HS-27A (cell line): ENCODE measurements at regions not wholly inside any gene's neighbourhood (a gene's known extent, or its start where the extent isn't known, plus 50 kb on each side); places are given as distances from the start of the nearest gene placed in this dataset.
A peak's percentile ranks its signal among the peaks of the same experiment; 100 is the strongest.
"Not testable (repeated sequence)": the region's sequence is repeated elsewhere in the genome, so short reads cannot be mapped to it uniquely, and the experiment has no call there.

ENCODE experiments used
- DNase-seq: peaks from one replicate; pipeline ENCODE4 v3.0.0-alpha.2; 2012; ENCODE audit warnings: low read depth, missing footprints

DNA sequence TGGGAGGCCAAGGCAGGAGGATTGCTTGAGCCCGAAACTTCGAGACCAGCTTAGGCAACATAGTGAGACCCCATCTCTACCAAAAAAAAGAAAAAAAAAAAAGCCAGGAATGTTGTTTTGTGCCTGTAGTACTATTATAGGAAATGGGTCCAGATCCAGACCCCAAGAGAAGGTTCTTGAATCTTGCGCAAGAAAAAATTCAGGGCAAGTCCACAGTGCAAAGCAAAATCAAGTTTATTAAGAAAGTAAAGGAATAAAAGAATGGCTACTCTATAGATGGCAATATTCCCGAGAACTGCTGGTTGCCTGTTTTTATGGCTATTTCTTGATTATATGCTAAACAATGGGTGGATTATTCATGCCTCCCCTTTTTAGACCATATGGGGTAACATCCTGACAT is 51.2 kb upstream of the RDX start:
- no peak for DNase-seq

DNA sequence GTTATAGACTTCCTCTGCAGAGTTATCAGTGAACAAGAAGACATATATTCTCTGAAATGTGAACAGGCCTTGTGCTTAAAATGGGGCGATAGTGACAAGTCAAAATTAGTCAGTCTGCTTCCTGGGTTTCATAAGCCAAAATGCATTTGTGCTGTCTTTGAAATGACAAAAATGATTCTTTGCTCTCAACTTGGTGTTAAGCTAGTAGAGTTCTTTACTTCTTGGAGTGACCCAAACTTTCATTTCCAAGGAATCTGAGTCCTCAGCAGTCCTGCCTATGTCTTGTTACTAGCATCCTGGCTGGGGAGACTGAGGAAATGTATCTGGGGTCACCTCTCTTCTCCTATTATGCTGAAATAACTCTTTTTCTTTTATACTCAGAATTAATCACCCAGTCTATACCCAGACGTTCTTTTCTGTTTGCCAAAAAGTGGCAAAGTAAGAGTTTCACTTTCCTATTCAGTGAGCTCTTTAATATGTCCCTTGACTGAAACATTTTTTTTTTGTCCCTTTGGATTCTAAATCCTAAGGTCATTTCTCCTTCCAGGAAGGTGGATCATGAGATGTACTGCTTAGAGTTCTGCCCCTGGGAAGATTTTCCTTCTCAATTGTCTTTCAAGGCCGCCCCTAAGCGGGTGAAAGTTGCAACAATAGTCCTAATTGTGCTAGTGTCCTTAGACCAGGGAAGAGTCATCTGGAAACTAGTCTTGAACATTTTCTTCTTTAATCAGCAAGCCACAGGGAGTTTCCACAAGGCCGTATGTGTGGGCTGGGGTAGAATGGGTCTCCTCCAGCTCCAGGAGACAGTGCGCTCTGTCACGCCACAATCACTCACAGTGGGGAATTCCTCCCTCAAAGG is 53.0 kb upstream of the RDX start:
- DNase-seq: no peak

DNA sequence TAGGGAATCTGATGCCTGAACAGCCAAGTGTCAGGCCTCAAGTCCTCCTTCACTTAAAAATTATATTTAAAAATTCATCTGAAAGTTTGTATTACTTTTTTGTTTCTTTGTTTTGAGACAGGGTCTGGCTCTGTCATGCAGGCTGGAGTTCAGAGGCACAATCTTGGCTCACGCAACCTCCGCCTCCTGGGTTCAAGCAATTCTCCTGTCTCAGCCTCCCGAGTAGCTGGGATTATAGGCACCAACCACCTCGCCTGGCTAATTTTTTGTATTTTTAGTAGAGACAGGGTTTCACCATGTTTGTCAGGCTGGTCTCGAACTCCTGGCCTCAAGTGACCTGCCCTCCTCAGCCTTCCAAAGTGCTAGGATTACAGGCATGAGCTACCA is 53.6 kb upstream of the RDX start:
- DNase-seq: not testable (repeated sequence)

DNA sequence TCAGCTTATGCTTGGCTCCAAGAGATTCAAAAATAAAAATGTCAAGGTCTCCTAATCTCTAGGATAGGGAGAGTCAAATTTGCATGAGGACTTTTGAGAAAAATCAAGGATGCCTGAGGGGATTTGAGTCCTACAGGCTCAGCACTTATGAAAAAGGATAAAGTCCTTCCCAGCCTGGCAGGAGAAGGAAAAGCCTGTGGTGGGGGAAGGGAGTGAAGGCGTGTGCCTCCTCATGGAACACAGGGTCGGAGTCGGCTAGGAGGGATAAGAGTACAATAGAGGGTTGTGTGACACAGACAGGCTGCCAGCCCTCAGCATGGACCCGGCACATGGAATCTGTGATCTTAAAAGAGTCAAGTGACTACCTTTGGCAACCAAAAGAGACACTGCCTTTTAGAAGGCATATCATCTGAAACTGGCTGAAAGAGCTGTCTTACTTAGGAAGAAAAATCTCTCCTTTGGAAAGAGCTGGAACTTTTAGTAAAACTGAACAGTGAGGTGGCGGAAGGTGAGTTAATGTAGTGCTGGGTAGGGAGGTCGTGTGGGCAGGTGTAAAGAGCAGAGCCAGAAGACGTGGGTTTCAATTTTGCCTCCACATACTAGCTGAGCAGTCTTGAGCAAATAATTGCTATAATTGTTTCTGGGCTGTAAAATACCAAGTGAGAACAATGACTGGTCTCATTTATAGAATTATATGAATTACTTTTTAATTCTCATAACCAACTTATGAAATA is 58.8 kb upstream of the RDX start:
- DNase-seq: no peak

DNA sequence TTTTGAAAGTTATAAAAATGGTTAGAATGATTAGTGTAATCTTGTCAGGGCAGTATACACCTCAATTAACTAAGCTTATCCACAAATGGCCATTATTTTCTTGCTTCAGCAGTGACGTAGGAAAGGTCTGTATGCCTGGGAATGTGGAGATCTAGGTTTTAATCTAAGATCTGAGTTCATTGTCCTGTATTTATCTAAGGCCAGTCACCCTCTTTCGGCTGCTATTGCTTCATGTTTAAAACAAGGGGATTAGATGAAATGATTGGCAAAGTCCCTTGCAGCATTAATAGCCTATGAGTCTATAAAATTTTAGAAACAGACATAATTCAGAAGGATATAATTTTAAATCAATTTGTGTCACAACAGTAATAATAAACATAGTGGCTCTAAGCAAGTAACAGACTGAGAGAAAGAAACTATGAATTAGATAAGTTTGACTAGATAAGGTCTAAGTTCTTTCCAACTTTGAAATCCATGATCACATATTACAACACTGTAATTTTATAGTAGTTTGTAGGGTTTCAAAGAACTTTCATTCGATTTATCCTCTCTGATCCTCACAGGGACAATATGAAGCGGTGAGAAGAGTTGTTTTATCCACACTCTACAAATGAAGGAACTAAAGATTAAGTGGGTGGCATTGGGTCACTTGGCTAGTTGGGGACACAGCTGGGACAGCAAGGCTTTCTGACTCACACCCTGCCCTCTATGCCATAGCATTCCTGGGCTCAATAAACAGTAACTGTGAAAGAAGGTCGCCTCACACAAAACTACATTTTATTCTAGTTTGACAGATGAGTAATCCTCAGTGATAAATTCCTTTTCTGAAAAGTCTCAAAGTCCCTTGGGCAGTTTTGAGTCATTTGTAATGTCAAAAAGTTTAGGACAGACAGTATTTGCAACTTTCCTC is 60.6 kb upstream of the RDX start:
- peak; percentile 14 for DNase-seq

DNA sequence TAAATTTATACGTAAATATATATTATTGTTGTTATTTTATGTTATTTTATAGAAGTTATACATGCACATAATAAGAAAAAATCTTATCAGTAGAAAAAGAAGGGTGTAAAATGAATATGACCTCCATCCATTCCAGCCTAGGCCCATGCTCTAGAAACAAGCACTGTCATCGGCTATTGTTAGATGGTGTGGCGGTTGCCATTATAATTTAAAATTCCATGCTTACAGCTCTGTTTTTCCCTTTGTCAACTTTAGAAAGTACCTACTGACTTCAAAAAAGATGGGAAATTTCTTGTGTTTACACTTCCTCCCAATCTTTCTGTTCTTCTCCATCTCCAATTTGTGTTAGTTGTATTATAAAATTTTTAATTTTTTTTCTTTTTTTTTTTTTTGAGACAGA is 61.9 kb upstream of the RDX start:
- DNase-seq: no peak

DNA sequence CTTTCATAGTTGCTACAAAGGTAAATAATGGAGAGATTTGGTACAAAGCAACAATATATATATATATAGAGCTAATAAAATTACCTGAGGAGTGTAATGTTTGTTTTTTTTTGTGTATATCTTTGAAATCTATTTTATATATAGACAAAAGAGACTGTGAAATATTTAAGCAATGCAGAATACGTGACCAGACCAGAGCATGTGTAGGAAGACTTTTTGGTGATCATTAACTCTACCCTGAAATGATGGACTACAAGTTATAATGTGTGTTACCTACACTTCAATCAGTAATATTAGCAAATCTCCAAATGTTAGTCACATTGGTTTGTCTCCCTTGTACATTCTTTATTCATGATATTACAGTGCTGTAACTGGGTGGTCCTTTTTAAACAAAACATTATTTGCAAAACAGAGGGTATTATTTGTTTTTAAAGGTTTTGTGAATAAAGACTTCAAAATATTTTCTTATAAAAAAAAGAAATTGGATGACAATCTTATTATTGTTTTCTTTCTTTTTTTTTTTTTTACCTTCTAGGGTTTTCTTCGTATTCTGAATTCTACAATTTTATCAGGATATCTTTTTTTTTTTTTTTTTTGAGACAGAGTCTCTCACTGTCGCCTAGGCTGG is 64.5 kb upstream of the RDX start:
- DNase-seq: not testable (repeated sequence)

DNA sequence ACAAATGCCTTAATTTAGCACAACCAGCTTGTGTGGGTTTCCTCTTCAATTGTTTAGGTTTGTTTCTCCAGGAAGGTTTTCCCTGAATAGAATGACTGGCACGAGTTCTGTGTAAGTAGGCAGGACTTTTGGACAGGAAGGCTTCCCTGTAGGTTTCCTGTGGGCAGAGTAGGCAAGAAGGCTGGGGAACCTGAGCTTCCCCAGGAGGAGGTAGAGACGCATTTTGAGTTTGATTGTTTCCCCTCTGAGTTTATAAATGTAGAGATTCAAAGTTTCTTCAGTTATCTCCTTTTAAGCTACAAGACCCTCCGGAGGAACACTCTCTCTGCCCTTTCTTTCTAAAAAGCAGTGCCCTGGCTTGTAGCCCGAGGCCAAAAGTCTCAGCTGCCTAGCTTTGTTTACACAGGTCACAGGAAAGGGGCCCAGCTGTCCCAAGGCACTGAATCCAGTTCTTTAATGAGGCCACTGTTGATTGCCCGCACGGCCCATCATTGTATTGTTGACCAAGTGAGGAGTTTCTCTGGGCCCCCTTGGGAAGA is 66.6 kb upstream of the RDX start:
- no peak for DNase-seq

DNA sequence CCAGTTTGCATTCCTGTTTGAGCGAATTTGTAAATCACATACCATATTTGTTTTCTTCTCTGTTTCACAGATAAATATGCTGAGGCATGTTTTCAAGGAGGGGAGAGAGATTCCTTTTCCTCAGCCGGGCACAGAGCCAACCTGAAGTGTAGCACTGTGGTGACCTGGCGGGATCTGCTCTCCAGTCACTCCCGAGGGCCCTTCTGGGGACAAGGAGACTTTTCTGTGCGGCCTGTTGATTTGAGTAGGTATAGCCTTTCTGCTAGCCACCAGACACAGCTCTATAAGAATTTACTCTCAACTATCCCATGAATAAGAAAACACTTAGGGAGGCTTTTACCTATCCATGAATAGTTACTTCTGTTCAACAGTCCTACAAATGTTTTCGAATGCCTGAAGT is 63.5 kb upstream of the FDX1 start:
- DNase-seq: no peak

DNA sequence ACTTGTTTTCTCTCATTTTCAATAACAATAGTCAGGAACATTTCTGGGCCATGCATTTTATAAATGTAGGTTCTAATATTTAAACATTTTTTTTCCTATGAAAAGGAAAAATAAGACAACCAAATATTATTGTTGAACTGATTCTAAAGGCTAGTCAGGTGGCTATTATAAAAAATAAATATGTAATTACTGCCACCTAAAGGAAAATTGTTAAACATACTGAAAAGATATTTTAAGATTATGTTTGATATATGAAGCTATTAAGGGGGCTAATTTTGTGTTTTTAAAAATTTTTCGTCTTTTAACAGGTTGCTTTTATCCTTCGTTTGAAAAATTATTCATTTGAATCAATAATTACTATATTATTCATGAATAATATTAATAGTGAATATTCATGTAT is 62.2 kb upstream of the FDX1 start:
- no peak for DNase-seq

DNA sequence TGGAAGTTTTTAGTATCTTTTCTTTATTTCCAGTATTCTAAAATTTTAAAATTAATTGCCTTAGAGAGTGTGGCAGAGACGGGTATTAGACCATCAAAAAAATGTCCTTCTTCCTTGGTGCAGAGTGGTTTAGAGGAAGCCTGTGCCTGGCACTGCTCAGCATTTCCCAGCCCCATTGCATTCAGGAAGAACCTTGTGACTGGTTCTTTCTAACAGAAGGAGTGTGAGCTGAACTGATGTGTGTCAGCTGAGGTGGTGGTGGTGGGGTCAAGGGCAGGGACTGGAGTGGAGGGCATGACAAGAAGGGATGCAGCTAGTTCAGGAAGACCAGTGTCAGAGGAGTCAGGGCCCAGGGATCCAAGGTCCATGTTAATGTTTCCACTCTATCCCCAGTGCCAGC is 58.7 kb upstream of the FDX1 start:
- DNase-seq: no peak

DNA sequence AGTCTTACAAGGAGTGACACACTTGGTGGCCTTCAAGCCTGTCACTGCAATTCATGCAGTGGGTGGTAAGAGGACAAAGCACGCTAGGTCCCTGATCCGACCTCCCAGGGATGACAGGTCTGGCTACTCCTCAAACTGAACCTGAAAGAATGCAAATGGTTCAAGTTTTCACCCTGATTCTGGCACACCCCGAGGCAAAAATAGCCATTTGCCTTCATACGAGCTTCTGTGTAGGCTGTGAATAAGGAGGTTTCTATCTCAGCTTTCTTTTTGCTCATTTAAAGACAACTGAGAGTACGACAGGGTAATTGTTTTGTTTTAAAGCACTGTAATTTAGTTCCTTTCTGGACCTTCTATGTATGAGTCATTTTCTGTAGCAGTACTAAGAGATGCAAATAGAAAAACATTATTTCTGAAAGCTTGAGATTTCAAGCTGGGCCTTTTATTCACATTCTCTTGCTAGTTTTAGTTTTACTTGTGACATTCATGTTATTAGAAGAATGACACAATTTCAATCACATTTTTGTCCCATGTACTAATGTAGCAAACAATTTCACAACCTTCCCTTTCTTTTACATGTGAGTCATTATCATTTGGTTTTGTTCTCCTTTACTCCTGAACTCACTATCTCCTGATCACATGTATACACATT is 56.6 kb upstream of the FDX1 start:
- DNase-seq: no peak

DNA sequence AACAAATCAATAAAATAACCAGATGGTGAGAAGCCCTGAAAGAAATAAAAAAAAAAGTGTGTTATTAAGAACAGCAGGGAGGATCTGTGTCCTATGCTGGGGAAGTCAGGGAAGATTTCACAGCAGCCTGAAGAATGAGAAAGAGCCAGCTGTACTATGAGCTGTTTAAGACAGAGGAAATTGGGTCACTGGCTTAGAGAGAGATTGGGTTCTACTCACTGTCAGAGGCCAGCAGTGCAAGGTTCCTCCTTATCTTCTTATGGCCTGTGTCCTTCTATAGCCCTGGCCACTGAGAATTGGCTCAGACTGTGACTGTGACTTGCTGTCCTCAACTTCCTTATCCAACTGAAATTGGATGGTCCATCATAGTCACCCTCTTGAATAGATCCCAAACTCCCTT is 54.8 kb upstream of the FDX1 start:
- no peak for DNase-seq

DNA sequence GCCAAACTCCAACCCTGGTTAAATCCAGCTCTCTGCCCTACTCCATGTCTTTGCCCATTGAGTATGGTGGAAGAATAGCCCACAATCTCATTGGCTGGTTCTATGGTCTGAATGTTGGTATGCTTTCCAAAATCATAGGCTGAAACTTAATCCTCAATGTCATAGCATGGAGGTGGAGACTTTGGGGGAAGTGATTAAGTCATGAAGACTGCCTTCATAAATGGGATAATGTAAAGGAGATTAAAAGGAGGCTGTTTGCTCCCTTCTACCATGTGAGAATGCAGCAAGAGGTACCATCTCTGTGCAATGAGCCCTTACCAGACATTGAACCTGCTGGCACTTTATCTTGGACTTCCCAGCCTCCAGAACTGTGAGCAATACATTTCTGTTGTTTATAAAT is 54.4 kb upstream of the FDX1 start:
- no peak for DNase-seq

DNA sequence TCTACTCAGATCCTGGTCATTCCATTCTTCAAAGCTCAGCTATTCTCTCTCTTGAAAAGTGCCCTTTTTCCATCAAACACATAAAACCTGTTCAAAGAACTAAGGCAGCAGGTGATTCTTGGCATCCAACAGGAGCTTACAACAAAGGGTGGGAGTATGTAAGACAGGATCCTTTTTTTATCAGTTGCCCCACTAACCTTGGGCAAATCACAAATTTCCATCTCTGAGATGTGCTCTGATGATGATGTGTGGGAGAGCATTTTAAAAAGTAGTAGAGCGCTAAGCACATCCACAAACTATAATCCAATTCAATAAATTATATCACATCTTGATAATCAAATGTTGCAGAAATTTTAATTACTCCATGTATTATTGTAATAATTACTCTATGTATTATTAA is 53.7 kb upstream of the FDX1 start:
- no peak for DNase-seq

DNA sequence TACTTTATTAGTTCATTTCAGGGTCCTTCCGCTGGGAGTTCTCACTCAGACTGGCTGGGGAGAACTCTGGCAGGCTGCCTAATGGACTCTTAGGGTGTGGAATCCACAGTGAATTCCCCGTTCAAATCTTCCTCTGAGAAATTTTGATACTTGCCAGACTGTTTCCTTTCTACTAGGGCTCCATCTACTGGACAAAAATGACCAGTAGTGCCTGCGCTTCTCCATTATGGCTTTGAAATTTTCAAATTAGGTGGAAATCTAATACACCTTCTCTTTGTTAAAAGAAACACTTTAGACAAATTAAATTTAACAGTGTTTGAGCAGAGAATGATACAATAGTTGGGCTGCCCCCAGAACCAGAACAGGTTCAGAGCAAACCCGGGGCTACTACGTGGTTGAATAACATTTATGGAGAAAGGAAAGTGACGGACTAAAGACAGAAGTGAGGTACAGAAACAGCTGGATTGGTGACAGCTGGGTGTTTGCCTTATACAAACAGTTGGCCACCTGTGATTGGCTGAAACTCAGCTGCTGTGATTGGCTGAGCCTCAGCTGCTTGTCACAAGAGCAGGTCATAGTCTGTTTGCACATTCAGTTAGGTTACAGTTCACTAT is 52.9 kb upstream of the FDX1 start:
- DNase-seq: peak; percentile 41

DNA sequence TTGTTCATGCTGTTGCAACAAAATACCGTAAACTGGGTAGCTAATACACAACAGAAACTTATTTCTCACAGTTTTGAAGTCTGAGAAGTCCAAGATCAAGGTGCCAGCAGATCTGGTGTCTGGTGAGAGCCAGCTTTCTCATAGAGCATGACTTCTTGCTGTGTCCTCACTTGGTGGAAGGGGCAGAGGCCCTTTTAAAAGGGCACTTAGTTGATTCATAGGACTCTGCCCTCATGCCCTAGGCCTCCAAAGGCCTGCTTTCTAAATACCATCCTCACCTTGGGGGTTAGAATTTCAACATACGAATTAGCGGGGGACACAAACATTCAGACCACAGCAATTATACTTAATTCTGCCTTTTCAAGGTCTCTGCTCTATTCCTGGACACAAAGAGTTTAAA is 52.3 kb upstream of the FDX1 start:
- no peak for DNase-seq

DNA sequence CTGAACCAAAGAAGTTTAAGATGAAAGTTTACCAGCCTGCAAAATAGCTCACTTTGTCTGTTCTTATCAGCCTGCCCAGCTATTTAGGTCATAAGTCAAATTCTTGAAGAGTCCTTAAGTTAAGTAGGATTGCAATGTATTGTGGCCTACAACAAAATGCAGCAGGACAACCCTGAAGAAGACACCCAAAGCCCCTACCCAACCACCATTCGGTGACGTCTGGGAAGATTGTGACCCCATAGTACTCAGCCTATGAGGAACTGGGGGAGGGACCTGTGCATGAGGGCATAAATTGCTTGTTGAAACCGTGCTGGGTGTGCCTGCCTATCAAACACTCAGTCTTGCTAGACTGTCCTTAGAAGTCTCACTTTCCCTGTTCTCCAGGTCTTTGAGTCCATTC is 50.5 kb upstream of the FDX1 start:
- no peak for DNase-seq

DNA sequence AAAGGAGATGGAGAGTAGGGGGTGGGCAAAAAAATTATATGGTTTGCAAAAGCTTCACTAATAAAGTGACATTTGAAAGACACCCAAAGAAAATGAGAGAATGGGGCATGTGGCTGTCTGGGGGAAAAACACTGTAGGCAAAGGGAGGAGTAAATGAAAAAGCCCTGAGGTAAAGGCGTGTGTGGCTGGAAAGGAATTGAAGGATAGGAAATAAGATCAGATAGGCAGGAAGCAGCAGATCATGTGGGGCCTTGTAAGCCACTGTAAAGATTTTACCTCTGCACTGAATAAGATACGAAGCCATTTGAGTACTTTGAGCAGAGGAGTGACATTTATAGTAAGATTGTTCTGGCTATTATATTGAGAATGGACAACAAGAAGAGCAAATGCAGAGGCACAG is 49.8 kb upstream of the FDX1 start:
- DNase-seq: no peak
